Spleen (tissue), 7 donors: ENCODE measurements at regions not wholly inside any gene's neighbourhood (a gene's known extent, or its start where the extent isn't known, plus 50 kb on each side); places are given as distances from the start of the nearest gene placed in this dataset.

ENCODE experiments used
- POLR2AphosphoS5 ChIP-seq, 3 donors: sonication (generic); formaldehyde crosslinking; IDR thresholded peaks; one replicate each; pipeline ENCODE4 v1.5.1; 2017; ENCODE audit warnings: antibody characterized with exemption in 3 of 3
- TF ChIP-seq, protein P1 (sequence below), 11 experiments: fragments of 200-600 bp in 7 of 11; fragments of 450-650 bp in 4 of 11; sonication (generic) in 4 of 11; IDR thresholded peaks in 8 of 11; conservative IDR thresholded peaks in 3 of 11; 1 replicate in 7 of 11; 2 replicates in 4 of 11; pipeline versions ENCODE4 v1.4.0 to v1.8.0; 2016 to 2021; ENCODE audit warnings: antibody characterized with exemption in 11 of 11, inconsistent platforms in 4 of 11, mild to moderate bottlenecking in 1 of 11
- donor health status: DM: no; HTN: no; CAD: no; lungs with moderate emphysema.
- donor health status: DM: no; HTN: no; CAD: no.
- donor health status: DM: no; HTN: no; CAD: no.

DNA sequence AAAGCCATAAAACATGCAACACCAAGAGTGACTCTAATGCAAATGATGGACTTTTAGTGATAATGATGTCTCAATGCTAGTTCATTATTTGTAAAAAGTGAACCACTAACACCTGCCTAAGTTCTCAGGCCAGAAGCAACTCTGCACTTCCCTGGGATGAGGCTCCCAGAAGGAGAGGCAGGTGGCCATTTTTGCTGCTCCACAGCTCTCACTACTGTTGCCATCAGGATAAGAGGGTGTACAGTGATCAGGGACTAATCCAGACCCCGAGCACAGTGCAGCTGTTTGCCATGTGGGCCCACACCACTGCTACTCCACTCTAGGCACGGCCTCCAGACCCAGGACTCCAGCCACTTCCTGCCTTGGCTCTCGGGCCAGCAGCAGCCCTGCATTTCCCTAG, 828.3 kb upstream of the MIR17HG start:
- TF ChIP-seq, protein P1, sequence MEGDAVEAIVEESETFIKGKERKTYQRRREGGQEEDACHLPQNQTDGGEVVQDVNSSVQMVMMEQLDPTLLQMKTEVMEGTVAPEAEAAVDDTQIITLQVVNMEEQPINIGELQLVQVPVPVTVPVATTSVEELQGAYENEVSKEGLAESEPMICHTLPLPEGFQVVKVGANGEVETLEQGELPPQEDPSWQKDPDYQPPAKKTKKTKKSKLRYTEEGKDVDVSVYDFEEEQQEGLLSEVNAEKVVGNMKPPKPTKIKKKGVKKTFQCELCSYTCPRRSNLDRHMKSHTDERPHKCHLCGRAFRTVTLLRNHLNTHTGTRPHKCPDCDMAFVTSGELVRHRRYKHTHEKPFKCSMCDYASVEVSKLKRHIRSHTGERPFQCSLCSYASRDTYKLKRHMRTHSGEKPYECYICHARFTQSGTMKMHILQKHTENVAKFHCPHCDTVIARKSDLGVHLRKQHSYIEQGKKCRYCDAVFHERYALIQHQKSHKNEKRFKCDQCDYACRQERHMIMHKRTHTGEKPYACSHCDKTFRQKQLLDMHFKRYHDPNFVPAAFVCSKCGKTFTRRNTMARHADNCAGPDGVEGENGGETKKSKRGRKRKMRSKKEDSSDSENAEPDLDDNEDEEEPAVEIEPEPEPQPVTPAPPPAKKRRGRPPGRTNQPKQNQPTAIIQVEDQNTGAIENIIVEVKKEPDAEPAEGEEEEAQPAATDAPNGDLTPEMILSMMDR (IDR thresholded peaks at IDR 0.05 in 8 of 11, conservative IDR thresholded peaks at IDR 0.05 in 3 of 11) = no peak
- TF ChIP-seq POLR2AphosphoS5 (IDR thresholded peaks at IDR 0.05) = no peak
